HG03159 (cell line): ENCODE measurements at regions not wholly inside any gene's neighbourhood (a gene's known extent, or its start where the extent isn't known, plus 50 kb on each side); places are given as distances from the start of the nearest gene placed in this dataset.
"Not testable (repeated sequence)": the region's sequence is repeated elsewhere in the genome, so short reads cannot be mapped to it uniquely, and the experiment has no call there.

Experiments used
- ATAC-seq: cut with Tn5 transposase; IDR thresholded peaks from one replicate; pipeline ENCODE4 v1.9.1; 2021; ENCODE audit warnings: mild to moderate bottlenecking, moderate library complexity; ENCODE audit not compliant: unreplicated experiment

- no peak for ATAC-seq
Measured at GRCh38 chr14:86943391-86944365, 1049.3 kb downstream of the GALC start.

- ATAC-seq, result no peak
Measured at GRCh38 chr14:86942936-86943335, 1050.0 kb downstream of the GALC start.

DNA sequence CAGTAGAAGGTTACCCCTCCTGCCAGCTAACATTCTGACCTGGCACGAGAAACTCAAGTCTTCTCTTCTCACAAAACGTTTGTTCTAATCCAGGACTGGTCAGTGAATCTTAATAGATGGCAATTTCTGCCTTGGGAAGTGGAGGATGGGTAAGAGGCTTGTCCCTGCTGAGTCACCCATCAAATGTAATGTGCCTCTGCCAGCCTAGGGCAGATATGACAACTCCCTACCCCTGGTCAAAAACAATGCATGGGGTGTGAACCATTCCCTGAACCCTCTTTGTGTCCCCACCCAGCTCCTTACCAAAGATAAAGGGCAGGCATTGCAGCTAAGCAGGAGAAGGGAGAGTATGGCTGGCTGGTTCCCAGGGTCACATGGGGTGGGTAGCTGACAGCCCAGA, 1052.9 kb downstream of the GALC start:
- no peak for ATAC-seq

DNA sequence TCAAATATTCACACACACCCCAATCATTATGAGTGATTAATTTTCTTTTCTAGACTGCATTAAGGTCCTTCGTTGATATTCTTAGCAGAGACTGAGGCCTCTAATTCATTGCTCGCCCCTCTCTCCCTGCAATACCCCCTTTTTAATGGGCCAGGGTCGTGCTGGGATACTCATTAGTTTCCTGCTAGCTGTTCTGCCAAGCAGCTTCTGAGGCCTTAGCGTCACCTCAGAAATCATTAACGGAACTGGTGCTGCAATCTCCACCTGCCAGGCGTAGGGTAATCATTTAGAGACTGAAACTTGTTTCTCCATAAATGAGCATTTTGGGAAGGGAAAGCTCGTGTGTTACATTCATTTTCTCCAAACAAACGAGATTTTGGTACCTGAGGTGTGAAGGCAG, 1054.7 kb downstream of the GALC start:
- ATAC-seq, result no peak

GRCh38 chr14:86936556-86936955, 1056.4 kb downstream of the GALC start:
- no peak for ATAC-seq

DNA sequence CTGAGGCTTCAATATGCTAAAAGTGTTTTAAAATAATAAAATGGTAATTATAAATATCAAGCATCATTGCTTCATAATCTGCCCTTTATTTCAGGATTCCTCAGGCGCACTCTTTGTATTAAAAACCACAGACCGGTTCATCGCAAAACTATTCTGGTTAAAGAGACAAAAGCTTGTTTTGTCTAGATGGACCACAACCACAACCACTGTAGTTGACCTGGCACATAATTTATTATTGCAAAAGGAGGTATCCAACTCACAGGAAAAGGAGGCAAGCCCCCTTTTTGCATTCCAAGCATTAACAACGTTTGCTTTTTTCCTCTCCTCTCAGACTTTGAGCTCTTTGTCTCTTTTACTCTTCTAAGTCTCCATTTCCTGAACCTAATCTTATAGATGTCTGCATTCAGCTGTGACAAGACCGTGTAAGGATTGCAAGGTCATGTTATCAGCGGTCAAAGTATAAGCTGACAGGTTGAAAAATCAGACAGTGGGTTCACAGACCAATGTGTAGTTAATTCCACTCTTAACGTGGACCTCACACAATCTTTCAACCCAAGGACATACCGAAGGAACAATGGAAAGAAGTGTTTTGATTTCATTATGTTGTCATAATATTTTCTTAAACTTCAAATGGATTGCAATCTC, 1057.6 kb downstream of the GALC start:
- no peak for ATAC-seq

DNA sequence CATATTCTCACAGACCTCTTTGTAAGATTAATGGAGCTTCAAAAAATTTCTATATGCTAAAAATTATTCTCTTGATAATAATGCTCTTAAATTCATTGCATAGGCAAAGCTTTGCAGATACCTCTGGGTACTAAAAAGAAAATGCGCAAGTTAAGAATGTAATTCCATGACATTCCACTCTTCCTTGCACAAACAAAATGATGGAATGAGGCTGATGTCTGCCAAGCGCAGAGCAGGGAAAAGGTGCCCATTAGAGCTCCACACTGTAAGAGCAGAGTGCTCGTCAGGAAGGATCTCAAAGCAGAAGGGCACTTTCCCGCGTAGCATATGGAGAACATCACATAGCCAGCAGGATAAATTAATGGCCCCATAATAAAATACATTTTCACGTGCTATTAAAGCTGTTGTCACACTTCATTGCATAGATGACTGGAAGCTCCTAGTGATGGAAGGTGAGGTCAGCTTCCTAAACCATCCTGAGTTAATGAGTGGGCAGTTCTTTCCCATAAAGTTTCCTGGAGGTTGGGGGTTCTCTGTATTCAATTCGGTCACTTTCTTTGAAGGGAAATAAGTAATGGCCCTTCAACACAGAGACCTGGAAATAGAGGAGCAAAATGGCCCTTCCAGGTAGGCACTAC, 1058.9 kb downstream of the GALC start:
- no peak for ATAC-seq

- ATAC-seq, result no peak
Measured at GRCh38 chr14:86933460-86933859, 1059.5 kb downstream of the GALC start.

DNA sequence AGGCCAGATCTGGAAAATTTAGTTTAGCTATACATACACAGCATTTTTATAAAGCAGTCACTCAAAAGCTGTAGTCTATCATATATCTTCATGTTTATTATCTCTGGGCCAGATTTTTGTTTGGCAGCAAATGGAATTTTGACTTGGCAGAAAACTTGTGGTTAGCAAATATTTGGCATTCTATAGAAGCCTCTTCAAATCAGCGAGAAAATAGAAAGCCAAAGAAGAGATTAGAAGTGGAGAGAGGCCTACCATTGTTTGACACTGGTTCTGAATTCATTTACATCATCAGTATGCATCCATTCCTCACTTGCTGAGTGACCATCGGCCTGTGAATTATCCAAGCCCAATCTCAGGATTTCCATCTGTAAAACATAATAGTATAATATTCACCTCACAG, 1077.6 kb downstream of the GALC start:
- no peak for ATAC-seq

GRCh38 chr14:86912709-86913108, 1080.3 kb downstream of the GALC start:
- ATAC-seq, result no peak

DNA sequence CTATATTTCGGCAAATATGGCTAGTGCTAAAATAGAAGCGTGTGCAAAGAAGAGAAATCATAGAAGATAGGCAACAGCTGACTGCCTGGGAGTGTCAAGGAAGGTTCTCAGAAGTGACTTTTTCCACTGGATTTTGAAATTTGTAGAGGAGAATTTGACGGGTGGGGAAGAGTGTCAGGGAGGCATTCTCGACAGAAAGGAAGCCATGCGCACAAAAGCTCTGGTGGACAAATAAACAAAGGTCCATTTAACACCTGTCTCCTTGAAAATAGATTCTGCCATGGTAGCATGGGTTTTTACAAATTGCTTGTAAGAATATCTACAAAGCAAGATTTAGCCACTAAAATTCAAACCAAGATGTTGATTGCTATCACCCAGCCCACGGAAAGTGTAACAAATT, 1081.5 kb downstream of the GALC start:
- ATAC-seq, result no peak

- ATAC-seq, result not testable (repeated sequence)
Measured at GRCh38 chr14:86905386-86905926, 1087.5 kb downstream of the GALC start.

DNA sequence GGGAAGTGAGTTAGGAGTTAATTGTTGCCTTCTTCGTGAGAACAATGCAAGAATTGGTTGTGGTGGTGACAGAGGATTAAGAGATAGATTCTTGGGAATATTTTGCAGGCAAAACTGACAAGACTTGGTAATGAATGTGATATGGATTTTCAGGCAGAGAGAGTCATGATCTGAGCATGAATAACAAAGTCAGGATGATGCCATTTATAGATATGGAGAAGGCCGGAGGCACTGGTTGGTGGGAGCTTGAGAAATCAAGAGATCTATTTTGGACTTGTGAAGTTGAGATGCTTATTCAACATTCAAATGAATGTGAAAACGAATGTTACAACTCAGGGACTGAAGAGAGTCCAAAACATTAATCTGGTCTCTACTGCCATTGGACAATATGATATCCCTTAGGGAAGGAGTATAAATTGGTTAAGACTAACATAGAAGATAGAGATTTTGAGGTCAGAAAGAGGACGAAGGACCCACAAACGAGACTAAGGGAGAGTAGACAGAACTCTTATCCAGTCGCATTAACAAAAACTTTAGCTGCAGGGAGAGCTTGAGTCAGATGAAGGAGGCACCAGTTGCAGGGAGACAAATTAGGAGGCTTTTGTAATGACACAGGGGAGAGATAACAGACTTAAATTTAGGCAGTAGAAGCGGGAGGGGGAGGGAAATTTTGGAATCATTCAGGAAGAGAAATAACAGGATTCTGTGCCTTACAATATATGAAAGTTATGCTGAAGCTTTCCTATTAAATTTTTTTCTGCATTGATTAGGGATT, 1090.6 kb downstream of the GALC start:
- no peak for ATAC-seq

DNA sequence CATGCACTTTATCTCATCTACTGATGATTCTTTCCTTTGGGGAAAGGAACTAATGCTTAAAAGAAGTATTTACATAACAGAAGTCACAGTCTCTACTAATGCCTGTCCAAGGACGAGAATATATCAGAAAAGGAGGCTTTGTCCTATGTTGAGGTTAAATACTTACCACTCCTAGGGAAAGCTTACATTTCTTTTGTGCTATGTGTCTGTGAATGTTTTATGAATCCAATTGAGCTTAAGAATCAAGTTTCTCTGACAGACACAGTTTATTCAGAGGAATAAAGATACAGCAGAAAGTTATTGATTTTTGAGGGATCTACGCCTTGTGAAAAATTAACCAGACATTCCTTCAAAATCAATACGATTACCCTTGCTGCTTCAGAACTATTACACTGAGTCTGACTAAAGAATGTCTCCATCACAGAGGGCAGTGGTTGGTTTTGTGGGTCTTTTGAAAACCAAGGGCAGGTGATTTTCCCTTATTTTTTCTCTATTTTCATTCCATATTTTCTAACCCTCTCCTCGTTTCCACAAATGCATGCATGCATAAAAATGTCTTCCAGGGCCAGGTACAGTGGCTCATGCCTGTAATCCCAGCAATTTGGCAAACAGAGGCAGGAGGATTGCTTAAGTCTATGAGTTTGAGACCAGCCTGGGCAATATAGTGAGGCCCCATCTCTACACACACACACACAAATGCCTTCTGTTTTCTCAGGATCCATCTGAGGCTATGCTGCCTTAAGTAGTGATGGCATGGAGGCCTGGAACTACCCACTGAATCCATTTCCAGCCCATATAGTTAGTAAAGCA, 1095.1 kb downstream of the GALC start:
- no peak for ATAC-seq

GRCh38 chr14:86897224-86897623, 1095.8 kb downstream of the GALC start:
- no peak for ATAC-seq

GRCh38 chr14:86896701-86897100, 1096.3 kb downstream of the GALC start:
- no peak for ATAC-seq

- ATAC-seq, result no peak
Measured at GRCh38 chr14:86892152-86892956, 1100.6 kb downstream of the GALC start.

DNA sequence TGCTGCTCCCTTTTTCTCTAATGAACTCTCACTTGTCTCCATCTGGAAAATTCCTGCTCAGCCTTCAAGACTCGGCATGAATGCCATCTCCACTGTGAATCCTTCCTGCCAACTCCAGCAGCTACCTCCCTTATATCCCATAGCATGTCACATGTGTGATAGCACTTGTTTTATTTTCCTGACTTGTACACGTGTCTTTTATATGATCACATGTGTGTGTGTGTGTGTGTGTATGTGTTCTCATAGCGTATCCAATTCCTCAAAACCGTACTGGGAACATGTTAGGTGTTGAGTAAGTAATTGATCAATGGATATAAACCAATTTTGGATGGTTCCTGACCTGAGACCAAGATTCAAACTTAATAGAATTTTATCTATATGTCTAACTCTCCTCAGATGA, 1107.7 kb downstream of the GALC start:
- ATAC-seq, result no peak

DNA sequence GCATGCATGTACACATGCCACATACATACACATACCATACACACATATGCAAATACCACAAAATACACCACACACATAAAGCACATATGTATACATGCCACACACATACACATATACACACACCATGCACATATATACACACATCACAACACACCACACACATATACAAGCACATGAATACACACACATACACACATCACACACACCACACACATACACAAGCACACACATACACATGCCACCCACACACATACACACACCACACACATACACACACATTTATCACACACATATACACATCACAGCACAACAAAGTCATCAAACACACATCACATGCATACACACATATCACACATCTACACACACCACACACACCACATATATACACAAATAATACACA, 1108.5 kb downstream of the GALC start:
- no peak for ATAC-seq
